Omental fat pad (tissue), 3 donors: ENCODE measurements at regions not wholly inside any gene's neighbourhood (a gene's known extent, or its start where the extent isn't known, plus 50 kb on each side); places are given as distances from the start of the nearest gene placed in this dataset.

Experiments used
- ATAC-seq: fragments of 150-250 bp; one replicate; pipeline ENCODE4 v1.9.1; 2016; ENCODE audit warnings: mild to moderate bottlenecking, moderate library complexity; ENCODE audit not compliant: low FRiP score
- DNase-seq: peaks from one replicate; pipeline ENCODE4 v3.0.0-alpha.2; 2019; ENCODE audit warnings: low spot score
- CTCF ChIP-seq, 3 donors: fragments of 450-650 bp; IDR thresholded peaks; one replicate each; pipeline ENCODE4 v1.5.1; 2016 to 2017; ENCODE audit warnings: antibody characterized with exemption in 3 of 3, mild to moderate bottlenecking in 3 of 3, moderate library complexity in 2 of 3

- DNase-seq (no peak), ATAC-seq (no peak)
- no peak for TF ChIP-seq CTCF (IDR thresholded peaks at IDR 0.05)
Observed at GRCh38 chr1:172863031-172863430, 187.7 kb downstream of the TNFSF18 start.

GRCh38 chr1:172867216-172867818 is 183.4 kb downstream of the TNFSF18 start:
- ATAC-seq (no peak), DNase-seq (no peak)
- no peak for TF ChIP-seq CTCF (IDR thresholded peaks at IDR 0.05)

GRCh38 chr1:172870901-172871606 is 179.7 kb downstream of the TNFSF18 start:
- TF ChIP-seq CTCF (IDR thresholded peaks at IDR 0.05), result no peak
- DNase-seq (no peak), ATAC-seq (no peak)

GRCh38 chr1:172874950-172875349 is 175.8 kb downstream of the TNFSF18 start:
- ATAC-seq, result no peak
- no peak for DNase-seq
- TF ChIP-seq CTCF (IDR thresholded peaks at IDR 0.05), result no peak

- no peak for DNase-seq
- ATAC-seq, result no peak
- no peak for TF ChIP-seq CTCF (IDR thresholded peaks at IDR 0.05)
Observed at GRCh38 chr1:172875892-172876291, 174.8 kb downstream of the TNFSF18 start.

GRCh38 chr1:172882385-172882784 is 168.4 kb downstream of the TNFSF18 start:
- ATAC-seq, result no peak
- DNase-seq, result no peak
- TF ChIP-seq CTCF (IDR thresholded peaks at IDR 0.05), result no peak

GRCh38 chr1:172882791-172883386 is 167.9 kb downstream of the TNFSF18 start:
- ATAC-seq, result no peak
- DNase-seq, result no peak
- TF ChIP-seq CTCF (IDR thresholded peaks at IDR 0.05), result no peak
